C1 segment of cervical spinal cord (tissue), 14 donors: ENCODE measurements at regions not wholly inside any gene's neighbourhood (a gene's known extent, or its start where the extent isn't known, plus 50 kb on each side); places are given as distances from the start of the nearest gene placed in this dataset.
"Not testable (repeated sequence)": the region's sequence is repeated elsewhere in the genome, so short reads cannot be mapped to it uniquely, and the experiment has no call there.

Experiments
- DNase-seq, 14 donors: peaks; one replicate each; lab custom pipeline; 2025; lab: John Stamatoyannopoulos, UW

DNA sequence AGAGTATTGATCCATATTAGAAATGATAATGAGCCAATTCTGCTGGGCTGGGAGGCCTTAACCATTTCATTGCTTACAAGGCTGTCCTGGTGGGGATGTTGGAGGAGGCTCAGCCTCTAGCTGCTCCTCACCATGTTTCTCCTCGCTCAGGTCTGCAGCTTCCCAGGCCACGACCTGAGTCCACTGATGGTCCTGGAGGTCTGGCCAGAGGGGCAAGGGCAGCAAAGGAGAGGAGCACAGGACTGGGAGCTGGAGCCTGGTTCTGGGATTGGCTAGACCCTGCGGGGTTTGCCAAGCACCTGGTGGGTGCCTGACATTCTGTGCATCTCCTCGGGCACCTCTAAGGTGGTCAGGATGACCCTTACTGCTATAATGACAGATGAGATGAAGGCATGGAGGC lies 92.6 kb downstream of the KIF26A start:
- DNase-seq, result no peak

GRCh38 chr14:104232070-104232484 lies 93.7 kb downstream of the KIF26A start:
- no peak for DNase-seq

DNA sequence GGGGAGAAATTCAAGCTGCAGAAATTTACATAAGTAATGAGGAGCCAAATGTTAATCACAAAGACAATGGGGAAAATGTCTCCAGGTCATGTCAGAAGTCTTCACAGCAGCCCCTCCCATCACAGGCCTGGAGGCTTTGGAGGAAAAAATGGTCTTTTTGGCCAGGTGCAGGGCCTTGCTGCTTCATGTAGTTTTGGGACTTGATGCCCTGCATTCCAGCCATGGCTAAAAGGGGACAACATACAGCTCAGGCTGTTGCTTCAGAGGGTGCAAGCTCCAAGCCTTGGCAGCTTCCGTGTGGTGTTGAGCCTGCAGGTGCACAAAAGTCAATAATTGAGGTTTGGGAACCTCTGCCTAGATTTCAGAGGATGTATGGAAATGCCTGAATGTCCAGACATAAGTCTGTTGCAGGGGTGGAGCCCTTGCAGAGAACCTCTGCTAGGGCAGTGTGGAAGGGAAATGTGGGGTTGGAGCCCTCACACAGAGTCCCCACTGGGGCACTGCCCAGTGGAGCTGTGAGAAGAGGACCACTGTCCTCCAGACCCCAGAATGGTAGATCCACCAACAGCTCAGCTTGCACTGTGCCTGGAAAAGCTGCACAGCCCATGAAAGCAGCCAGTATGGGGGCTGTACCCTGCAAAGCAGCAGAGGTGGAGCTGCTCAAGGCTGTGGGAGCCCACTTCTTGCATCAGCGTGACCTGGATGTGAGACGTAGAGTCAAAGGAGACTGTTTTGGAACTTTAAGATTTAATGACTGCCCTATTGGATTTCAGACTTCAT lies 95.8 kb downstream of the KIF26A start:
- not testable (repeated sequence) for DNase-seq

- no peak for DNase-seq
These were observed 97.3 kb downstream of the KIF26A start for GRCh38 chr14:104235686-104236085.

DNA sequence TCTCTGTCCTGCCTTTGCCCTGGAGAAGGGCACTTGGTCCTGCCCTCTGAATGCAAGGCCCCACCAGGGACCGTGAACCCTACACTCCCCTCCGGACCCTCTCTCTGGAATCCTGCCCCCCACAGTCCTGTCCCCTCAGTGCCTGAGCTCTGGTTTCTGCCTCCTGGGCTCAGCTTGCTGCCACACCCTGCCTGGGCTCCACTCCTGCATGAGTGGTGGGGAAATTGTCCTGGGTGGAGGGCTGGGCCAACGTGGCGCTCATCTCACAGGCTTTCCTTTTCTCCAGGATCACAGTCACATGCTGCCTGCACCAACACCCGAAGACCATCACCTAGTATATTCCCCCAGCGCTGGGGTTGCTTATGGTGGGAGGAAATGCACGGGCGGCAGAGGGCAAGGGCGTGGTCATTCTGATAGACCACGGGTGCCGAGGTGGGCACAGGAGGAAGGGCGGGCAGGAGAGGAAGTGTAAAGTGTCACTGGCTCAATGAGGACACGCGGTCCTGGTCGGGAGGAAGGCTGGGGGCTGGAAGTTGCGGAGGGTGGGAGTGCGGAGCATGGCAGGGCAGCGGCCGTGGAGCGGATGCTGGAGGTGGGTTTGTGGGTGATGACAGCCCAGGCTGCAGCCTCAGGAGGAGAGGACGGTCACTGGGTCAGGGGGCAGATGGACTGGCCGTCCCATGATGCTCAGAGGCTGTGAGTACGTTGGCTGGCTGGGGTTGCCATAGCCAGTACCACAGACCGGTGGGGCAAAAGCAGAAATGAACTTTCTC lies 99.5 kb downstream of the KIF26A start:
- no peak for DNase-seq

DNA sequence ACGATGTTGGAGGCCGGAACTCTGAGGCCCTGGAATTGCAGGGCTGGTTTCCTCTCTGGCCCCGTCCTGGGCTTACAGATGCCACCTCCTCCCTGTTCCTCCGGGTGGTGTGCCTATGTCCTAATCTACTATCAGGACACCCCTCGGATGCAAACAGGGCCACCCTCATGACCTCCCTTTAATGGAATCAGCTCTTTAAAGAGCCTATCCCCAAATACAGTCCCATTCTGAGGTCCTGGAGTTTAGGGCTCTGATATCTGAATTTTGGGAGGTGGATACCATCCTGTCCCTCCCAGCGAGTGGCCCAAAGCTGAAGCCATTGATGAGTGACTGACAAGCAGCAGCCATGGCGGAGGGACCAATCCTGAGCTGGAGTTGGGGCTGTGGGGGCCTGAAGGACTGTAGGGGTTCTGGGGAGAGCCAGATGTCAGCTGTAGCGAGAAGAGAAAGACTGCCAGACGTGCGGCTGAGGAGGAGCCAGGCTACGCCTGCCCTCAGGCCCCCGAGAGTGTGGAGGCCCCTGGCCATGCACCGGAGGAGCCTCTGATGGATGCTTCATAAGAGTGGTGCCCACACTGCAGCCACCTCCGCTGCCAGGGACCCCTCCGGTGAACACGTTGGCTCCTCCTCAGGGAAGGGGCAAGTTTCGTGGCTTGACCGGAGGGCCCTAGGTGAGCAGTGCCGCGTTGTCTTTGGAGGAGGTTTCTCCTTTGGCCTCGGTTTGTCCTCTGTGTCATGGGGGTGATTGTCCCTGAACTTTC lies 100.2 kb downstream of the KIF26A start:
- no peak for DNase-seq

DNA sequence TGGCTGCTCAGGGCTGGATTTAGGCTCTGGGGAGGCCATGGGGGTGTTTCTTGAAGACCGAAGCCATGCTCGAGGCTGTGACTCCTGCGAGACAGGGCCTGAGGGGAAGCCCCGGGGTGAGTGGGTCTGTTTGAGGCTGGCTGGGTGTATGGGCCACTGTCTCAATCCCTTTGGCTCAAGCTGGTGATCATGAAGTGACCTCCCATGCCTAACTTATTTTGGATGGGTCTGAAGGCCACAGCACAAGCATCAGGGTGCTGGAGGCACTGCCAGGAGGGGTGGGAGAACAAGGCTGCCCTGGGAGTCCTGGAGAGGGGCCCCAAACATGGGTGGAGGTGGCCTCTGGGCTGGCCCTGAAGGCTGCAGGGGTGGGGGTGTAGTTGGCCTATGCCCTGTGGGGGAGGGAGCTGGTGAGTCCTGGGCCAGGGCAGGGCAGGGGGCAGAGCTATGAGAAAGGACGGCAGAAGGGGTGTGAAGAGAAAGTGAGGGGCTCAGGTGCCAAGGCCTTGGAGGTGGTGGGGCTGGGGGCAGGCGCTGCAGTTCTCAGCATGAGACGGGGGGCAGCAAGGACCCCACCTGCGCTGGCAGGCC lies 100.9 kb downstream of the KIF26A start:
- DNase-seq, result no peak

GRCh38 chr14:104239861-104240301 lies 101.5 kb downstream of the KIF26A start:
- no peak for DNase-seq

GRCh38 chr14:104240434-104241157 lies 102.2 kb downstream of the KIF26A start:
- DNase-seq, result no peak

DNA sequence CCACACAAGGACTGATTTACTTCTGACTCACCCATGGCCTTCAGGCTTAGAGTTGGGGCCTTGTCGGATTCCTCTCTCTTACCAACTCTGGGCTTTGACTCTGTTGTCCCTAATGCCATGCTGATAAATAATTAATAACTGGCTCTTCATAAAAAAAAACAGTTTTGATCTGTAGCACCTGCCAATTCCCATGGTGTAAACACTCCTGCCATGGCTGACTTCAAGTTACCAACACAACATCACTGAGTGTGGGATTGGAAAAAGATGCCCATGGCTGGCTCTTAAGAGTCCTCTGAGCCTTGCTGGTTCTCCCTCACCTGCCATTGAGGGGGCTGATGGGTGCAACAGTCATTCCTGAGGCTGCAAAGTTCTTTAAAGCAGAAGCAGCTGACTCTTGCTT lies 104.8 kb downstream of the KIF26A start:
- DNase-seq, result no peak

DNA sequence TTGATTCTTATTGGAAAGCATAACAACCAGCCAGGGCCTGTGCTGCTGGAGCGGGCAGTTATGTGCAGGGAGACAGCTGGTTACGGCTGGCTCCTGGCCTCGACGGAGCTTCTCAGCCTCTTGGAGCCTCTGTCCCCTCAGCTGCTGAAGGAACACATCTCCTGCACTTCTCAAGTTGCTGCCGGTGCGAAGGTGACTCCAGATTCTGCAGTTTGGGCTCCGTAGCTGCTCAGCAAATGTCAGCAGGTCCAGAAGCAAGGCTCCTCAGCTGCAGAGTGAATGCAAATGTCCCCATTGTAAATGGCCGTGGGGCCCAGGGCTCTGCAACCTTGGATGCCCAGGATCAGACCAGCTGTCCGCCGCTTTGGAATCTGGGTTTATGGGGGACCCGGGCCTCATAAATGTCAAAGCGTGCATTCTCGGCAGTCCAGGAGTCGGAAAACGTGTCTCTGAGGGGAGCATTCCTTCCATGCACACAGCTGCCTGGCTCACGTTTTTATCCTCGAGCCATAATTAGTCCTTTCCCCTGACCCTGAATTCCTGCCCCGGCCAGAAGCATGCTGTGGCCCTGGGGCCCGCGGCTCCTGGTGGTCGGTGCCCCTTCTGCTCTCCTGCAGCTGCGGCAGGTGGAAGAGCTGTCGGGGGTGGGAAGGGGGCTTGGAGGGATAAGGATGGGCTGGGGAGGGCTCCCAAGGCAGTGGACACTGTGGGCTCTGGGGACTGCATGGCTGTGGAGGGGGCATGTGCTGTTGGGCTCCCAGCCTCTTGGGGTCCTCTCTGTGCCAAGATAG lies 106.0 kb downstream of the KIF26A start:
- no peak for DNase-seq

DNA sequence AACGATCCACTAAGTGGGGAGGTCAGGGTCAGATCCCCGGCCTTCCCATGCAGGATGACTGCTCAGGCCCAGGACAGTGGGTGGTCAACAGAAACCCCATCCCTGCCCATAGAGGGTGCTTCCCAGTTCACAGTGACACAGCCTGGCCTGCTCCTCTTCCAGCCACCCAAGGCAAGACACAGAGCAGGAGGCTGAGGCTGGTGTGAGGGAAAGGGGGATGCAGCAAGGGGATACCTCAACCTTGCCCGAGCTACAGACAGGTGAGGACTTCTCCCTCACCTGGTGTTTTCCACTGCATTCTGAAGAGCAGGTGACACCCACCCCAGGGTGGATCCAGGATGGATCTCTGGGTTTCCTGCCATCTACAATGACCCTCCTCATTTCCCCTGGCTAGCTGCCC lies 106.7 kb downstream of the KIF26A start:
- no peak for DNase-seq

DNA sequence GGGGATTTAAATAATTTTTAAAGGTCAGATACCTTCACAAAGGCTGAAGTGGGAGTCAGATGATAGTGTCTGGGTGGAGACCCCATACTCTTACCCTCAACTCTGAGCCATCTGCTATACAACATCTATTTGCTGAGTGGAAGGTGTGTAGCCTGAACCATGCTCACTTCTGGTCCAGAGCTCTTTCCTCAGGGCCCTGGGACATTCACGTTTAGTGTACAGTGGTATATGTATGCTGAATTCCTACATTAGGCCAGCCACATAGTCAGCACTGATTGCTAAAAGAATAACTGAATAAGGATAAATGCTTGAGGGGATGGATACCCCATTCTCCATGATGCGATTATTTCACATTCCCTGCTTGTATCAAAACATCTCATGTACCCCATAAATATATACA lies 107.3 kb downstream of the KIF26A start:
- DNase-seq, result no peak

DNA sequence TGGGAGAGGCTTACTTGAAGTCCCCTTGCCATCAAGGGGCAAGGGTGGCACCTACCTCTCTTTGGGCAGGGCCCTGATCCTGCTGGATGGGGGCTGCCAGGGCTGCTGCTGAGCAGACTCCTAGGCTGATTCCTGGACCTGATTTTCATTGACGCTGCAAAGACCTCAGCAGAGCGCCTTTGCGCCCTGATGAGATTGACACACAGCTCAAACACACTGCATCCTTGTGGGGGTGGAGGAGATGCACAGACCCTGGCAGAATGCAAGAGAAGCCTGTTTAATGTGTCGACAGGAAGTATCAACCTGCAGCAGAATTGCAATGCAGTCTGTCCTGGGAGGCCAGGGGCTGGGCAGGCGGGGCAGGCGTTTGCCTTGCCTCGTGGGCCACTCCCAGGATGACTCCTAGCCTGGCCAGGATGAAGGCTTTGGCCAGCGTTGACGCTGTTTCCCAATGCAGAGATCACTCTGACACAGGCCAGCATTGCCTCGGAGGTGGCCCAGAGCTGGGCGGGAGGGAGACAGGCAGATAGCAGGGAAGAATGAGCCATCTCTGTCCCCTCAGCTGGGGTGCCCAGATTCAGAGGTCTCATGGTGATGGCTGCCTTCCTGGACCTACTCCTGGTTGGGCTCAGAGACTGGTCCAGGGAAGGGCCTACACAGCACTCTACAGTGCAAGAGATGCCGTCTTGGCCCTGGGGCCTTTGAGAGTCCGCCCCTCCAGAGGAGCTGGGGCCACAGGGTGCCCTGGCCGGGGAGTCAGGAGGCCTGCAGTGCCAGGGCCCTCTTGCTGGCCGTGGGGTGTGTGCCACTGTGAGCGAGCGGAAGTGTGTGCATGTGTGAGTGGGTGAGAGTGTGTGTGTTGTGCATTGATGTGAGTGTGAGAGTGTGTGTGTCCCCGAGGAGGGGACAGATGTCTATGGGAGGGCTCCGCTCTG lies 108.3 kb downstream of the KIF26A start:
- no peak for DNase-seq

DNA sequence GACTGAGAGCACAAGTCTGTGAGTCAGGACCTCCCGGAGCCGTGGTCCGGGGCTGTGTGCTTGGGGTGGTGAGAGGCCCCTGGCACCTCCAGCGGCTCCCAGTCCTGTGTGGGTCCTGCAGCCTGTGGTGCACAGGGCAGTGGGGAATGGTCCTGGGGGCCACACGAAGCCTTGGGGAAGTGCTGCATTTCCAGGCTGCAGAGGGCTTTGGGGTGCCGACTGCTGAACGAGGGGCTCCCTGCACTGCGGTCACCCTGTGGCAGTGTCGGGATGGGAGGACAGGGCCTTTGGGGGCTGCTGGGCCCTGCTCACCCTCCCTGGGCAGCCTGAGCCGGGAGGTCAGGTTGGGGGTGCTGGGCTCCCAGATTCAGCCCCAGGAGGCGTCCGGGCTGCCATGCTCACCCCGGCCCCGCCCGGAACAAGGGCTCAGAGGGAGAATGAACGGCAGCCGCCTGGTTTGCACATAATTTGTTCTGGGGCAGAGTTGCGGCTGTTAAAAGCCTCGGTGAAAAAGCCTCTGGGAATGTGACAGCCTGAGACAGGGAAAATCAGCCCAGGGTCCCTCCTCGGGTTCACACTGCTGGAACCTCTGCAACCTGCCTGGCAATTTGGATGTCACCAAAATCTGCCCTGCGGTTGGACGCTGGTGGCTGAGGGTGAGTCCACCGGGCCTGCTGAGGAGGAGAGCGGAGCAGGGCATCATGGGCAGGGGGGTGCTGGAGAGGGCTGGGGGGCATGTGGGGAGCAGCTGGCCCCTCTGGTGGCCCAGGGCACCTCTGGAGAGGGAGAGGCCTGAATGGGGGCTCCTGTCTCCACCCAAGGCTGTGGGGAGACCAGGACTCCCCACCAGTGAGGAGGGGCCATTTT lies 109.2 kb downstream of the KIF26A start:
- DNase-seq, result no peak

DNA sequence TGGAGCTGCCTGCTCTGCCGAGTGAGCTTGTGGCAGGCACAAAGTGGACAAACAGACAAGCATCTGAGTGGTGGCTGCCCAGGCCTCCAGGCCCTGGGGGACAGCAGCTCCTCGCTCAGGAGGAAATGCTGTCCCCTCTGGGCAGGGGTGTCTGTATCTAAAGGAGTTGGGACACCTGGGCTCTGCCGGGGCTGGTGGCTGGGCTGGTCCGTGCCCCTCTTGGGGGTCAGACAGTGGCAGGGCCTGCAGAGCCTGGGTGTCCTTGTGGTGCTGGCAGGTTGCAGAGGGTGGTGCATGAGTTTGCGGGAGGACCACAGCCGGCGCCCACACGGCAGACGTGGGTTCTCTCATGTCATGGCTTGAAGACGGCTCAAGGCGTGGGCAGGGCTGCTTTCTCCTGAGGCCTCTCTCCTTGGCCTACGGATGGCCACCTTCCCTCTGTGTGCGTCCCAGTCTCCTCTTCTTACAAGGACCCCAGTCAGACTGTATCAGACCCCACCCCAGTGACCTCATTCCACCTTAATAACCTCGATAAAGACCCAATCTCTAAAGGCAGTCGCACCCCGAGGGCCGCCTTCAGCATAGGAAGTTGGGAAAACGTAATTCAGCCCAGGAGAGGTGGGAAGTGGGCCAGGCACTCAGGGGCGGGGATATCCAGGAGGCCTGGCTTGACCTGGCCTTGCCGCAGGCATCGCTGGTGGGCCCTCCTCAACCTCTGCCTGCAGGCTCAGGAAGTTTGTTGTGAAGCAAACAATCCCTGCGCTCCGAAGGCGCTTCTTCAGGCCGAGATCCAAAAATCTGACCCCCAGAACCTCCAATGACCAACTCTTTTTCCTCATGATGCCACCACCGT lies 110.0 kb downstream of the KIF26A start:
- no peak for DNase-seq

GRCh38 chr14:104249089-104249488 lies 110.7 kb downstream of the KIF26A start:
- DNase-seq, result no peak
